CD14-positive monocyte (primary cell): ENCODE measurements at regions not wholly inside any gene's neighbourhood (a gene's known extent, or its start where the extent isn't known, plus 50 kb on each side); places are given as distances from the start of the nearest gene placed in this dataset.

ENCODE experiments used
- DNase-seq, 3 donors: peaks; one replicate each; pipeline ENCODE4 v3.0.0-alpha.2; 2011 to 2022
- H2AFZ ChIP-seq: 2 replicates; pipeline ENCODE4 v1.6.0; 2012; ENCODE audit warnings: mild to moderate bottlenecking, low read depth, low read length, inconsistent platforms; ENCODE audit not compliant: insufficient read depth, poor library complexity, severe bottlenecking
- H3K27ac ChIP-seq, 2 donors: 1 replicate in 1 of 2; 2 replicates in 1 of 2; pipeline ENCODE4 v1.5.1; 2012 to 2013; ENCODE audit warnings: low read length in 2 of 2, control low read depth in 1 of 2, inconsistent platforms in 1 of 2, low read depth in 1 of 2, mild to moderate bottlenecking in 1 of 2
- H3K27me3 ChIP-seq, 2 donors: one replicate each; pipeline versions ENCODE4 v1.6.0 to v1.6.1; 2011 to 2013; ENCODE audit warnings: low read length in 2 of 2; ENCODE audit not compliant: control insufficient read depth in 2 of 2, insufficient read depth in 2 of 2
- H3K36me3 ChIP-seq, 2 donors: replicated peaks in 1 of 2; 1 replicate in 1 of 2; 2 replicates in 1 of 2; pipeline versions ENCODE4 v1.5.1 to v1.6.1; 2012 to 2013; ENCODE audit warnings: low read length in 2 of 2, control low read depth in 1 of 2, inconsistent platforms in 1 of 2, mild to moderate bottlenecking in 1 of 2; ENCODE audit not compliant: insufficient read depth in 2 of 2, control insufficient read depth in 1 of 2
- H3K4me1 ChIP-seq, 2 donors: 1 replicate in 1 of 2; 2 replicates in 1 of 2; pipeline versions ENCODE4 v1.5.1 to v1.6.1; 2012 to 2013; ENCODE audit warnings: low read length in 2 of 2, control low read depth in 1 of 2, inconsistent platforms in 1 of 2, mild to moderate bottlenecking in 1 of 2, moderate library complexity in 1 of 2; ENCODE audit not compliant: insufficient read depth in 2 of 2, control insufficient read depth in 1 of 2
- H3K4me2 ChIP-seq: replicated peaks from 2 replicates; pipeline ENCODE3; 2012; ENCODE audit warnings: low read length, moderate library complexity, mild to moderate bottlenecking; ENCODE audit not compliant: poor library complexity, severe bottlenecking; ENCODE audit errors: extremely low read depth
- H3K4me3 ChIP-seq, 3 experiments: fragments of 200-600 bp in 1 of 3; sonication (generic) in 1 of 3; replicated peaks in 1 of 3; 1 replicate in 2 of 3; 2 replicates in 1 of 3; pipeline ENCODE4 v1.5.1; 2011 to 2013; ENCODE audit warnings: low read length in 3 of 3, mild to moderate bottlenecking in 3 of 3, control low read depth in 2 of 3, low read depth in 2 of 3, inconsistent platforms in 1 of 3, moderate library complexity in 1 of 3
- H3K79me2 ChIP-seq: 2 replicates; pipeline ENCODE4 v1.6.0; 2012; ENCODE audit warnings: mild to moderate bottlenecking, control low read depth, inconsistent platforms, low read length, moderate library complexity; ENCODE audit not compliant: insufficient read depth
- H3K9ac ChIP-seq: 2 replicates; pipeline ENCODE4 v1.6.0; 2017; ENCODE audit warnings: low read length, mild to moderate bottlenecking; ENCODE audit not compliant: insufficient read depth, poor library complexity, severe bottlenecking
- H3K9me3 ChIP-seq, 2 donors: replicated peaks in 1 of 2; 1 replicate in 1 of 2; 2 replicates in 1 of 2; pipeline versions ENCODE4 v1.5.1 to v1.6.1; 2012 to 2013; ENCODE audit warnings: low read length in 2 of 2, control low read depth in 1 of 2; ENCODE audit not compliant: control insufficient read depth in 1 of 2, insufficient read depth in 1 of 2
- H4K20me1 ChIP-seq: 2 replicates; pipeline ENCODE4 v1.6.0; 2012; ENCODE audit warnings: mild to moderate bottlenecking, low read length, control low read depth, moderate library complexity; ENCODE audit not compliant: insufficient read depth
- H3K27ac Mint-ChIP-seq, 7 donors: one replicate each; pipeline ENCODE4 v1.8.0; 2020; ENCODE audit warnings: mild to moderate bottlenecking in 7 of 7, mixed read lengths in 7 of 7, moderate library complexity in 6 of 7, inconsistent platforms in 2 of 7
- H3K27me3 Mint-ChIP-seq, 3 donors: one replicate each; pipeline ENCODE4 v1.8.0; 2021 to 2022; ENCODE audit warnings: low read depth in 3 of 3, mild to moderate bottlenecking in 3 of 3, mixed read lengths in 3 of 3, moderate library complexity in 3 of 3, inconsistent platforms in 1 of 3
- H3K36me3 Mint-ChIP-seq, 2 donors: one replicate each; pipeline ENCODE4 v1.8.0; 2020; ENCODE audit warnings: mixed read lengths in 2 of 2, inconsistent platforms in 1 of 2, mild to moderate bottlenecking in 1 of 2
- H3K4me1 Mint-ChIP-seq: one replicate; pipeline ENCODE4 v1.8.0; 2020; ENCODE audit warnings: mild to moderate bottlenecking, mixed read lengths
- H3K4me3 Mint-ChIP-seq, 2 donors: one replicate each; pipeline ENCODE4 v1.8.0; 2020; ENCODE audit warnings: mild to moderate bottlenecking in 2 of 2, mixed read lengths in 2 of 2, moderate library complexity in 1 of 2
- H3K9me3 Mint-ChIP-seq, 7 donors: one replicate each; pipeline ENCODE4 v1.8.0; 2020 to 2022; ENCODE audit warnings: mixed read lengths in 7 of 7, mild to moderate bottlenecking in 6 of 7, moderate library complexity in 6 of 7, inconsistent platforms in 2 of 7
- CTCF ChIP-seq: fragments of 200-600 bp; IDR thresholded peaks from one replicate; pipeline ENCODE4 v1.8.0; 2022; ENCODE audit warnings: antibody characterized with exemption, mild to moderate bottlenecking
- WGBS: methylation state at CpG from one replicate; pipeline ENCODE4 v1.1.5; 2013; ENCODE audit warnings: missing lambda C conversion rate; ENCODE audit not compliant: insufficient coverage; 5-methylcytosine and 5-hydroxymethylcytosine counted together
- intact Hi-C, 2 donors: fragments of 100-400 bp; cut with micrococcal nuclease; formaldehyde crosslinking; loops; one replicate each; pipeline versions ENCODE4 v1.15.0 to v1.15.1; 2023

GRCh38 chr6:94227741-94228140 is 808.4 kb upstream of the EPHA7 start:
- H3K9me3 Mint-ChIP-seq: no peaks in the 10 kb centered on the region
- intact Hi-C loops: no loop called here
- no peaks in the 10 kb centered on the region for H3K27me3 Mint-ChIP-seq
- Histone ChIP-seq H3K36me3 (no peaks in the 10 kb centered on the region), H3K27me3 (no peaks in the 10 kb centered on the region), H3K9ac (no peak overlapping the region), H3K27ac (no peak overlapping the region), H4K20me1 (no peaks in the 10 kb centered on the region), H3K4me2 (no peak overlapping the region), H3K9me3 (no peaks in the 10 kb centered on the region), H3K4me1 (no peaks in the 10 kb centered on the region), H3K79me2 (no peaks in the 10 kb centered on the region), H3K4me3 (no peak overlapping the region), H2AFZ (no peak overlapping the region)
- H3K4me3 Mint-ChIP-seq: no peak overlapping the region
- no peak overlapping the region for H3K27ac Mint-ChIP-seq
- H3K4me1 Mint-ChIP-seq: no peaks in the 10 kb centered on the region
- WGBS: no CpG with 5 or more reads among the region's 4 CpGs
- no peaks in the 10 kb centered on the region for H3K36me3 Mint-ChIP-seq
- TF ChIP-seq CTCF: no peak
- no peak for DNase-seq

- Histone ChIP-seq H3K4me1 (no peaks in the 10 kb centered on the region), H3K36me3 (no peaks in the 10 kb centered on the region), H3K79me2 (no peaks in the 10 kb centered on the region), H3K27me3 (no peaks in the 10 kb centered on the region), H3K27ac (no peak overlapping the region), H3K4me3 (no peak overlapping the region), H3K9me3 (no peaks in the 10 kb centered on the region), H2AFZ (no peak overlapping the region), H3K9ac (no peak overlapping the region), H3K4me2 (no peak overlapping the region), H4K20me1 (no peaks in the 10 kb centered on the region)
- no CpG with 5 or more reads among the region's 2 CpGs for WGBS
- intact Hi-C loops: no loop called here
- H3K4me3 Mint-ChIP-seq: no peak overlapping the region
- no peaks in the 10 kb centered on the region for H3K4me1 Mint-ChIP-seq
- H3K9me3 Mint-ChIP-seq: peaks cover 0 to 4% (median 0%) of the 10 kb centered on the region in 7 donors
- H3K27me3 Mint-ChIP-seq: peaks cover 0 to 4% (median 0%) of the 10 kb centered on the region in 3 donors
- H3K27ac Mint-ChIP-seq: no peak overlapping the region
- no peak for TF ChIP-seq CTCF
- DNase-seq: no peak
- H3K36me3 Mint-ChIP-seq: no peaks in the 10 kb centered on the region
These were observed 798.5 kb upstream of the EPHA7 start for GRCh38 chr6:94217836-94218235.
